ENCODE measurements at regions not wholly inside any gene's neighbourhood (a gene's known extent, or its start where the extent isn't known, plus 50 kb on each side); places are given as distances from the start of the nearest gene placed in this dataset.
A peak's percentile ranks its signal among the peaks of the same experiment; 100 is the strongest.
"Not testable (repeated sequence)": the region's sequence is repeated elsewhere in the genome, so short reads cannot be mapped to it uniquely, and the experiment has no call there.

GRCh38 chr9:42397336-42397735 is 213.9 kb downstream of the SPATA31A6 start:
- not testable (repeated sequence) for H3K4me3 Mint-ChIP-seq; H3K27ac Mint-ChIP-seq; DNase-seq; H3K4me1 Mint-ChIP-seq (ENCODE audit: low read depth in 2 of 2); H3K9me3 Mint-ChIP-seq; H3K27me3 Mint-ChIP-seq; H3K36me3 Mint-ChIP-seq (ENCODE audit: insufficient read depth); ATAC-seq (replicated peaks)

- ATAC-seq (replicated peaks); H3K9me3 Mint-ChIP-seq; DNase-seq; H3K27me3 Mint-ChIP-seq; H3K36me3 Mint-ChIP-seq (ENCODE audit: insufficient read depth); H3K4me3 Mint-ChIP-seq; H3K27ac Mint-ChIP-seq; H3K4me1 Mint-ChIP-seq (ENCODE audit: low read depth in 2 of 2): not testable (repeated sequence)
Measured at GRCh38 chr9:42402919-42403318, 219.5 kb downstream of the SPATA31A6 start.

GRCh38 chr9:42409581-42409980 is 226.1 kb downstream of the SPATA31A6 start:
- not testable (repeated sequence) for H3K9me3 Mint-ChIP-seq

GRCh38 chr9:42412354-42412753 is 228.9 kb downstream of the SPATA31A6 start:
- not testable (repeated sequence) for DNase-seq; ATAC-seq (replicated peaks); H3K9me3 Mint-ChIP-seq; H3K36me3 Mint-ChIP-seq (ENCODE audit: insufficient read depth); H3K27ac Mint-ChIP-seq; H3K4me1 Mint-ChIP-seq (ENCODE audit: low read depth in 2 of 2); H3K4me3 Mint-ChIP-seq; H3K27me3 Mint-ChIP-seq

More at GRCh38 chr9:42409581-42409980, 226.1 kb downstream of the SPATA31A6 start:
- not testable (repeated sequence) for H3K27me3 Mint-ChIP-seq; H3K36me3 Mint-ChIP-seq (ENCODE audit: insufficient read depth); H3K4me3 Mint-ChIP-seq; ATAC-seq (replicated peaks); DNase-seq; H3K27ac Mint-ChIP-seq; H3K4me1 Mint-ChIP-seq (ENCODE audit: low read depth in 2 of 2)

GRCh38 chr9:42414865-42415264 is 231.4 kb downstream of the SPATA31A6 start:
- not testable (repeated sequence) for H3K36me3 Mint-ChIP-seq (ENCODE audit: insufficient read depth)

GRCh38 chr9:42419652-42420051 is 236.2 kb downstream of the SPATA31A6 start:
- not testable (repeated sequence) for H3K4me3 Mint-ChIP-seq; DNase-seq; H3K9me3 Mint-ChIP-seq; H3K36me3 Mint-ChIP-seq (ENCODE audit: insufficient read depth); H3K27ac Mint-ChIP-seq; ATAC-seq (replicated peaks); H3K27me3 Mint-ChIP-seq; H3K4me1 Mint-ChIP-seq (ENCODE audit: low read depth in 2 of 2)

More at GRCh38 chr9:42414865-42415264, 231.4 kb downstream of the SPATA31A6 start:
- DNase-seq; H3K27me3 Mint-ChIP-seq; H3K4me1 Mint-ChIP-seq (ENCODE audit: low read depth in 2 of 2); H3K9me3 Mint-ChIP-seq; ATAC-seq (replicated peaks); H3K27ac Mint-ChIP-seq; H3K4me3 Mint-ChIP-seq: not testable (repeated sequence)

GRCh38 chr9:42420324-42420723 is 236.9 kb downstream of the SPATA31A6 start:
- not testable (repeated sequence) for H3K4me1 Mint-ChIP-seq (ENCODE audit: low read depth in 2 of 2); H3K4me3 Mint-ChIP-seq; H3K27ac Mint-ChIP-seq; H3K27me3 Mint-ChIP-seq; H3K9me3 Mint-ChIP-seq; DNase-seq; H3K36me3 Mint-ChIP-seq (ENCODE audit: insufficient read depth); ATAC-seq (replicated peaks)

GRCh38 chr9:42421630-42422029 is 238.2 kb downstream of the SPATA31A6 start:
- ATAC-seq (replicated peaks); H3K27me3 Mint-ChIP-seq; H3K36me3 Mint-ChIP-seq (ENCODE audit: insufficient read depth); H3K4me1 Mint-ChIP-seq (ENCODE audit: low read depth in 2 of 2); H3K9me3 Mint-ChIP-seq; H3K4me3 Mint-ChIP-seq; DNase-seq; H3K27ac Mint-ChIP-seq: not testable (repeated sequence)

GRCh38 chr9:42430674-42431615 is 247.5 kb downstream of the SPATA31A6 start:
- H3K27ac Mint-ChIP-seq; H3K36me3 Mint-ChIP-seq (ENCODE audit: insufficient read depth); H3K4me1 Mint-ChIP-seq (ENCODE audit: low read depth in 2 of 2); H3K27me3 Mint-ChIP-seq; H3K4me3 Mint-ChIP-seq; H3K9me3 Mint-ChIP-seq; DNase-seq; ATAC-seq (replicated peaks): not testable (repeated sequence)

- not testable (repeated sequence) for H3K4me1 Mint-ChIP-seq (ENCODE audit: low read depth in 2 of 2); ATAC-seq (replicated peaks); H3K4me3 Mint-ChIP-seq; DNase-seq; H3K27me3 Mint-ChIP-seq; H3K27ac Mint-ChIP-seq; H3K36me3 Mint-ChIP-seq (ENCODE audit: insufficient read depth); H3K9me3 Mint-ChIP-seq
Measured at GRCh38 chr9:42431616-42432010, 248.2 kb downstream of the SPATA31A6 start.

GRCh38 chr9:42434844-42435714 is 251.6 kb downstream of the SPATA31A6 start:
- not testable (repeated sequence) for H3K27me3 Mint-ChIP-seq; DNase-seq; H3K9me3 Mint-ChIP-seq; H3K4me1 Mint-ChIP-seq (ENCODE audit: low read depth in 2 of 2); H3K36me3 Mint-ChIP-seq (ENCODE audit: insufficient read depth); H3K27ac Mint-ChIP-seq; ATAC-seq (replicated peaks); H3K4me3 Mint-ChIP-seq

- not testable (repeated sequence) for H3K4me1 Mint-ChIP-seq (ENCODE audit: low read depth in 2 of 2); H3K27ac Mint-ChIP-seq; H3K9me3 Mint-ChIP-seq; H3K36me3 Mint-ChIP-seq (ENCODE audit: insufficient read depth); ATAC-seq (replicated peaks); H3K27me3 Mint-ChIP-seq; H3K4me3 Mint-ChIP-seq; DNase-seq
Measured at GRCh38 chr9:42435715-42436342, 252.4 kb downstream of the SPATA31A6 start.

GRCh38 chr9:42437057-42437759 is 253.7 kb downstream of the SPATA31A6 start:
- H3K4me1 Mint-ChIP-seq (ENCODE audit: low read depth in 2 of 2); H3K9me3 Mint-ChIP-seq; H3K36me3 Mint-ChIP-seq (ENCODE audit: insufficient read depth); H3K4me3 Mint-ChIP-seq; H3K27ac Mint-ChIP-seq; DNase-seq; H3K27me3 Mint-ChIP-seq: not testable (repeated sequence)
- ATAC-seq (replicated peaks), result peak; percentile 54
